ENCODE measurements at regions not wholly inside any gene's neighbourhood (a gene's known extent, or its start where the extent isn't known, plus 50 kb on each side); places are given as distances from the start of the nearest gene placed in this dataset.

DNA sequence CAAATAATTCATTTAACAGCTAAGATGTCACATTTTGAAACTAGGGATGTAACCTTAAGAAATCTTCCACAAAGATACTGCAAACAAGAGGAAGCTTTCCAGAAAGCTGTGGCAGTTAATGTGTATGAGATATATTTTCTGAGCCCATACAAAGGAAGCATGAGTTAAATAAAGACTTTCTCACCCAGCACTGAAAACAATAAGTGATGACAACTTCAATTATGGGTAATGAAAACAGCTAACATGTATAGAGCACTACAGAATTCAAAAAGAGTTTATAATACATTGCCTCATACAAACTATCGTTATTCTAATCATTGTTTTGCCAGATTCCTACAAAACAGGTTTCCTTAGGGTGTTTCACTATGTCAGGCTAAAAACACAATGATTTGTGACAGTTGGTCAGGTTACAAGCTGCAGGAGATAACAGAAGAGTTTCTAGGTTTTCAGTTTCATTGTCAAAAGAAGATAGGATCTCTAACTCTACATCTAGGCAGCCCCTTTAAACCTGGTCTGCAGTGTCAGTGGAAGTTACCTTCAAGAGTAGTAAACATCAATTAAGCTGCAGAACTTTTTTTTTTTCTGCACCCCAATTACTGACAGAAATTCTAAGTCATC lies 618.1 kb upstream of the ADGRL3 start:
- TF ChIP-seq CTCF (IDR thresholded peaks at IDR 0.05) (no peak), POLR2A (IDR thresholded peaks at IDR 0.05) (no peak), EP300 (IDR thresholded peaks at IDR 0.05) (no peak)

All from tibial nerve (tissue), 4 donors.